NCI-H2227 (cell line): ENCODE measurements at regions not wholly inside any gene's neighbourhood (a gene's known extent, or its start where the extent isn't known, plus 50 kb on each side); places are given as distances from the start of the nearest gene placed in this dataset.

Experiments used
- DNase-seq: peaks from one replicate; lab custom pipeline; 2025; ENCODE audit not compliant: unreplicated experiment; lab: John Stamatoyannopoulos, UW

DNA sequence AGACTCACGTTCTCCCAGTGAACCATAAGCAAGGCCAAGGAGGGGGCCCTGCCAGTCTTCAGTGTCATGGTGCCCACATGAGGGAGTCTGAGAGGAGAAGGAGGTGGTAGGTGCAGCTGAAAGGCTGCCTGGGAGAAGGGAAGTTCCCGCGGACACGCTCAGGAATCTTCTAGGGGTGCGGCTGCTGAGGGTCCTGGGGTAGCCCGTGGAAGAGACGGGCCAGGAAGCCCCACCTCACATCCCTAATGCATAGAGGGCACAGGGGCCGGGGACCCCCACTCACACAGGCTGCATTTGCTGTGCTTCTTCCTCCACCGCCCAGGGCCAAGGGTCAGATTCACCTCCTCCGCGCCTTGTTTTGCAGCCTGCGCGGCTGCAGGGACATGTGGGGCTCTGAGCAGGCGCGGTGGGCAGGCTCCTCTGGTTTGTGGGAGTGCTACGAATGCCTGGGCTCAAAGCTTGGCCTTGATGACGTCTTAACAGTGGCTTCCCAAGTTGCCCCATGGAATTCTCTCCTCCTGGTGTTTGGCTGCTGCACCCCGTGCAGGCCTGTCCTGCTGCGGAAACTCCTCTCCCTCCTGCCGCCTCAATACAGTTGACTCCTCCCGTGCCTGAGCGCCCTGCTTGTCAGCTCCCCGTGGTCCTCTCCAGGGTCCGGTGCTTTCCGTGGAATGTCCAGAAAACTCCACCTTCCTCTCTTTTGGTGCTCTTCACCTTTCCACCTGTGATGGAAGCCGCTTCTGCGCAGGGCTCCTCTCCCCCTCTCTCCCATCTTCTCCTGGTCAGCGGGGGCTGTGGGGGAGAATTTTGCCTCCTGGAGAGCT is 95.7 kb downstream of the VAPA start:
- DNase-seq: no peak

DNA sequence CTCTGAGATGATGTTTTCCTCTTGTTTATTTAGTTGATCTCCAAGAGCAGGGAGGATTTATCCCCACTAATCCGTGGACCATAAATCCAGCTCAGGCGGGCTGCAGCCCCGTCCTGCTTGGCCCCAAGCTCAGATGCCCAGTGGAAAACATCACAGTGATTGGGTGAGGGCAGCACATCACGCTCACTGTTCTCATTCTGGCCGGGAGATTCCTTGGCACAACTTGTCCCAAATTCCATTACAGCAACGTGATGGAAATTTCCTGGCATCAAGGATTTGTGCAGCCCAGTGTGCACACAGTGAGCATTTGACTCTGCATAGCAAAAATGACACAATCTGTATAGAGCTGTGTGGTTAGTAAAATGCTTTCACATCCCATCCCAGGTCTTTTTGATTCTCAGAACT is 96.8 kb downstream of the VAPA start:
- DNase-seq: no peak

DNA sequence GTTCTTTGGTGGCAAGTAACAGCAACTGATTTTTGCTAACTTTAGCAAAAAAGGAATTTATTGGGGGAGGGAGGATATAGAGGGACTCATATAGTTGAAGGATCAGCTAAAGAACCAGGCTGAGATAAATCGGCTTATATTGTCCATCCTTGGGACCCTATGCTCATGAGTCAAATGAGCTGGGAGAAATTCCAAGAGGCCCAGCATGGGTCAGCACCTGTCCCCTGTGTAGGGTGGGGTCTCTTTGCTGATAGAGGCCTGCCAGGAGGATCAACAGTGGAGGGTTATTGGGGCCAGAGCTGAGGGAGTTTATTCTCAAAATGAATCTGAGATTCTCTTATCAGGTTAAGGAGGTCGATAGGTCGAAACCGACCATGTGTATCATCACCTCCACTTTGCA is 97.2 kb downstream of the VAPA start:
- DNase-seq: no peak

DNA sequence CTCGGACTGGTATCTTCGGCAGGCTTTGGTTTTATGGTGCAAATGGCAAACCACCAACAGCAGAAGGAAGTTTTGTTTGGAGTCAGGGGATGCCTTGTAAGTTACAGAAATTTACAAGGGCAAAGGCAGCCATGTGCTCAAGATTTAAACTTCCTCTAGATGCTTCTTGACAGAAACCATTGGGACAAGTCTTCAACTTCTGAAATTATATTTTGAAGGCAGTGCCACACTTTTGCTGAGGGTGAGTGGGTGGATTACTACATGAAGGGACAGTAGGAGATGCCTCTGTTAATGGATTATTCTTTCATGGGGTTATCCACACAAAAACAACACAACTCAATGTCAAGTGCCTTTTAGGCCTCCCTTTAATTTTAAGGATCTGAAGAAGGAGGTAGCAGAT is 97.9 kb downstream of the VAPA start:
- DNase-seq: no peak

DNA sequence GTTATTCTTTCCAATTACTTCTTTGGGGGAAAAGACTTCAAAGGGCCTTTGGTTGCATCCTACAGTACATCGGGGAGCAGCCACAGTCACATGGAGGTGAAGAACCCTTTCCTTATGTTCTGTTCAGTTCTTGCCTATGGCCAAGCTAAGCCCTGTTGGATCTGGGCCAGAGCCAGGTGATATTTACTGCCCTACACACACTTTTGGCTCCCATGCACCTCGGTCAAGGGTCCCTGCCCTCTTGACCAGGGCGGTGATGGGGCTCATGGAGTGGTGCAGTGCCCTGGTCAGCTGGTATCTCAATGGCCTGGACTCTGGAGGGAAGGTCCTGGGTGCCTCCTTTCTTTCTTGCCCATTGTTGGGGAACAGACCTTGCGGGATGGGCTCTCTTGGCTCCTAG is 98.7 kb downstream of the VAPA start:
- DNase-seq: no peak

DNA sequence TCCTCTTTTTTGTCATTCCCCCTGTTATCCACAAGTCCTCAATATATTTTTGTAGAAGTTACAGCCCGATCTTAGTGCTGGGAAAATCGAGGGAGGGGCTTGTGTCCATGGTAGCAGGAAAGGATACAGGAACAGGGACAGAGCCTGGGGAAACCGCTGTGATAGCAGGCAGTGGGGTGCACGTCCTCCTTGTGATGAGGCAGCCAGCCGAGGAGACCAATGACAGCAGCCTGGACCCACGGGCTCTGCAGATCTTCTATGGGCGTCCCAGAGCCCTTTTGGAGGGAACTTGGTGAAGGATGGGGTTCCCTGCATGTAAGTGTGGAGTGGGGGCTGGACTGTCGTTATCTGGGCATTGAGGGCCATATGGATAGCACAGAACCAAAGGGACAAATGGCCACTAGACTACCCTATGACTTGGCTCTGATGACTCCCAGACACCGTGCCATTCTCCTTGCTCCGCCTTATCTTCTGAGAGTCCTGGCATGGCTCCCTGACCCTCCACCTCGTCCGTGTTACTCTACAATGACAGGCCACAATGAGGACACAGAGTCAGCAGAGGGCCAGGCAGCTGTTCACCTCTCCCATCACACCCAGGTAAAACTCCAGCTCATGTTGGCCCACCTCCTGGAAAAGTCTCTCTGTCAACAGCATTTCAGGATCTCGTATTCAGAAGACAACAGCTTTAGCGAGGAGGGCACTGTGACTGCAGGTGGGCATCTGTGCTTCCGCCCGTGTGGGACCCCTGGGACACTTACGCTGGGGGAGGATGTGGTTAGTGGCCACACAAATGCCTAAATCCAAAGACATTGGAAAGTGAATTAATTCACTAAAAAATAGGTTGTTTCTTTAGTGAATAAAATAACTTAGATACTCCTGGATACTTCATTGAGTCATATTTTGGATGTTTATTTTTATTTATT is 100.1 kb downstream of the VAPA start:
- no peak for DNase-seq

DNA sequence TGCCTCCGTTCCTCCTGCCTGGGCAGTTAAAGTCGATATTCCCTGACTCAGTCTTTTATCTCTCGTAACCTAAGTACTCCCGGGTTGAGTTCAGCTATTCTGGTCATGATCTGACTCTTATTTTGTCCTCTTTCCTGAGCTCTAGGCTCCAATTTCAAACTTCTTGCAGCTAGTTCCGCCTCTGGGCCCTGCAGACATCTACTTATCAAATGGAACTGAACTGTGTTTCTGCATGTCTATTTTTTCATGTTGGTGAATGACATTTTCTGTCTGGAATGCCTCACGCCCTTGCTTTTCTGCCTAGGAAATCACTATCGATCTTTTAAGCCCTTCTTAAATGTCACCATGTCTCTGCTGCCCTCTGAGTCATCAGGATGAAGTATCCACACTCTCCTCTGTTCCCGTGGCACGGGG is 101.5 kb downstream of the VAPA start:
- no peak for DNase-seq

DNA sequence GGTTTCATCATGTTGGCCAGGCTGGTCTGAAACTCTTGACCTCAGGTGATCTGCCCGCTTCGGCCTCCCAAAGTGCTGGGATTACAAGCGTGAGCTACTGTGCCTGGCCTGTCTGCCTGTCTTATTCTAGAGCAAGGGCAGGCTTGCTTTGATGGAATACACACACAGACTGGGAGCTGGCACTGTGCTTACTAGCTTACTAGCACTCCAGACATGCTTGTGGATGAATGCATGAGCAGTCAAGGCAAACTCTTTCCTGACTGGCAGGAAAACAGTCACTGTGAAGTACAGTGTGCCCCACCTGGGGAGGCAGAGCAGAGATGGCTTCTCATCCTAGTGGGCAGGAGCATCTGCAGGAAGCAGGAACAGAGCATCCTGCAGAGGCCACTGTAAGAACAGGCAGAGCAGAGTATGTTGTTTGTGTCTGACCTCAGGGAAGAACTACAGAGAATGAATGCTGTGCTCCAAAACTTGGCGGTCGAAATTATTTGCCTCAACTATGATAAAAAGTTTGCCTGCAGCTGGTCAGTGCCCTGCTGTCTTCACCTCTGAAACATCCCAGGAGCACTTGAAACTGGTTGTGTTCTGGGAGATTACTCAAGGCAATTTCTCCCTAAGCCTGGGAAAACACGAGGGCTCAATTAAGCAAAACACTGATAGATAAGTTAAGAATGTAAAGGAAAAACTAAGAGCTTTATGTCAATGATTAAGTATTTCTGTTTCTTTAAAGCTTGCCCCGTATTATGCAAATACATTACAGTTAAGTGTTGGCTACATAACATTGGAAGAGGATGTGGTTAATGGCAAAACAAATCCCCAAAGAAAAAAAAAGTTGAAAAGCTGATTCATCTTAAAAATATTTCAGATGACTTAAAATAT is 102.4 kb downstream of the VAPA start:
- DNase-seq: no peak

DNA sequence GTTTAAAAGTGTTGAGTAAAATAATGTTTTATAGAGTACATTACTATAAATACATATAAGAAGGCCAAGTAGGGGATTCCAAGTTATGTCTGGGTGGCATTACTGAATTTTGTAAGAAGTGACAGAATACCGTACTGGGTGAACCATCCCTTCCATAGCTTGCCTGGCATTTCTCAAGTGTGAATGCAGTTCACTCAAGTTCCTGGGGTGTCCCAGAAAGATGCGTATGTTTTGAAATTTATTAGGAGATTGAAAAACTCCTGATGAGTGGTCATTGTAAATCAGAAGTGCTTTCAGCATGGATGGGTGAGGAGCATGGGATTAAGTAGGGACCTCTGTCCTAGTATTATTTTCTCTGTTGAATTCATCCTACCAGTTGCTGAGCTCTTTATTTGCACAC is 103.2 kb downstream of the VAPA start:
- DNase-seq: no peak

DNA sequence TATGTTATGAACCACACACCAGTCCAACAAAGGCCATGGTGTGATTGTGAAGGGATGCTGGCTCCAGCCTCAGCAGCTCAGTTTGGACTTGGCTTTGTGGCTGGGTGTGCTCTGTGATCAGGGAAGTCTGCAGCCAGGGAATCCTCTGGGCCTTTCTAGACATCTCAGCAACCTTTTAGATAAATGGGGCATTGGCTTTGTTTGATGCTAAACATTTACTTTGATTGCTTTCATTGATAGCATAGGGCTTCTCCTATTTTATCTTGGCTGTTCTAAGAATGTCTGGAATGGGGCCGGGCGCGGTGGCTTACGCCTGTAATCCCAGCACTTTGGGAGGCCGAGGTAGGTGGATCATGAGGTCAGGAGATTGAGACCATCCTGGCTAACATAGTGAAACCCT is 104.5 kb downstream of the VAPA start:
- no peak for DNase-seq

DNA sequence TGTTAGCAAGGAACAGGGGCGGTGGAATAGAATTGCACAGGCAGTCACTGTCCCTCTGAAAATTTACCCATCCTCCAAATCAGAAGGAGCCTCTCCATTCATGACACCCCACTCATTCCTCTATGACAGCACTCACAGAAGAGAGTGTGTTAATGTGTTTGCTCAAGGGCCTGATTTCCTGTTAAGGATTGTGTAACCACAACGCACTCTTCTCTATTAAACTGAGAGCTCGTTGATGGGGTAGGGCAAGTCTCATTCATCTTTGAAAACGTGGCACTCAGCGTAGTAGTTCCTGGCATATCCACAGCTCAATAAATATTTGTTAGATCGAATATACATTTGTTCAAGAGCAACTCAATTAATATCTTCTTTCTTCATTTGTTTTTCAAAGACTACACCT is 106.4 kb downstream of the VAPA start:
- DNase-seq: no peak

DNA sequence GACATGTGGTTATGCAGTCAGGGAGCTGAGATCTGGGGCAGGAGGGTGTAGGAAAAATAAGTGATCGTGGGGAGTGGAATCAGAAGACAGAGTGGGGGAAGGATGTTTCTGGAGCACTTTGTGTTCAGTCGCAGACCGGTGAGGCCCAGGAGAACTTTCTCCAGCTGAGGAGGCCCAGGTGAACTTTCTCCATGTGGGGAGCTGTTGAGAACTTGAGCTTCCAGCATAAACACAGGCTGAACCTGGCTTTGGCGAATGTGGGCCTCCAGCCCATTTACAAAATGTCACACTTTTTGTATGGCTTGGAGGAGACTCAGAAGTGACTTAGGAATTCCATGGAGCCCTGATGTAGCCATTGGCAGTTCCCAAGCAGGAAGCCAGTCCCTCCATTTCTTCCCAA is 108.5 kb downstream of the VAPA start:
- no peak for DNase-seq

DNA sequence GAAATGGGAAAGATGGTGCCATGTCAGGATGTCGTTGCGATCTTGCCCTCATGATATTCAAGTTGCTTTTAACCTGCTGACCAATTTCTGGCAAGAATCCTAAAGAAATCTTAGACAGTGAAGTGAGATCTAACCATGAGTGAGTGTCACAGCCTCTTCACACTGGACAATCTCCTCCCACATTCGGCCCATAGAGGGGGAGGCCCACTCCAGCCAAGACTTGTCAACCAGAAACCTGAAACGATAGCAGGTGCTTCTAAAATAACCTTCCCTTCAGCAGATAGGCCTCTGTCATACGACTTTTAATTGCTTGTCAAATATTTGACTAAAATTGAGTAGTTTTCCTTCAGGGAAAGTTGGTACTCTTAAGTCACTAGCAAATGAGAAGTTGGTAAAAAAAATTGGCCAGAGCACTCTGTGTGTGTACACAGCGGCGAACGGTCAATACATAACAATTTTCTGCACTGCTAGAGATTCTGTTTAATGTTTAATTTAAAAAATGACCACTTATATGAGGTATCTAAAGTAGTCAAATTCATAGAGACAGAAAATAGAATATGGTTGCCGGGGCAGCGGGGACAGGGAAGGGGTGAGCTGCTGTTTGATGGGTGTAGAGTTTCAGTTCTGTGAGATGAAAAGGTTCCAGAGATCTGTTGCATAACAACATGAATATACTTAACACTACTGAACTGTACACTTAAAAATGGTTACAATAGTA is 110.2 kb downstream of the VAPA start:
- DNase-seq: peak; percentile 6

DNA sequence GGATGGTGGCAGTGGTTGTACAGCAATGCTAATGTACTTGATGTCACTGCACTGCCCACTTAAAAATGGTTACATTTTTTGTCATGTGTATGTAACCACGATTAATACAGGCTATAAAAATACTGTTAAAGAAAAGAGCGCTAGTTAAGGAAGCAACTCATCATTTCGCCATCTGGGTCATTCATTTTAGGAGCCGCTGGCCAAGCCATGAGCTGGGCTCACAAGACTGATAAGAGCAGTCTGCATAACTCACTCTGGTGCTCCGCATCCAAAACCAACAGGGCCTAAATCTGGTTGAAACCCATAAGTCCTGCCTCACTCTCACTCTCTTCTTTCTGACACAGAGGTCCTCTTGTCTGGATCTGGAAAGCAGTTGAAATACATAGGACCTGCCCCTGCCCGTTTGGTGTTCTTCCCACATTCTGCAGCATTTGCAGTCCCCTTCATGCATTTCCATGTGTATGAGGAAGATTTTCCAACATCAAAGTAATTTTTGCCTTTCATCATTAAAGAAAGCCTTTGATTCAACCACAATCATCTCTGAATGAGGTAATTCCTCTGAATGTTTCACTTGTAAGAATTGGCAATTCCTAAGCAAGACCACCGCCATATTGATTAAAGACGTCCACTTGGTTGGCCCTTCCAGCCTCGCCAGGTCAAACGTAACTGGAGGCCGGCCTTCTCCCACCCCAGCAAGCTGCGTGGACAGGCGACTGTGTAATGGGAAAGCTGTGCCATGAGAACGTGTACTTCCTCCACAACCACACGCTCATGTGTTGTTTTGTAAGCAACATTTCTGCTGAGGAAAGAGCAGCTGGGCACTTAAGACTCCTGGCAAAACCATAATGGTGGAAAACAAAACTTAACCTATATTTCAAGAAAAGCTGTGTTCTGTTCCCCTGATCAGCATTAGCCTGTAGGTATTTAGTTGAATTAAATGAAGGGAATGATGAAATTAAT is 112.2 kb downstream of the VAPA start:
- no peak for DNase-seq

DNA sequence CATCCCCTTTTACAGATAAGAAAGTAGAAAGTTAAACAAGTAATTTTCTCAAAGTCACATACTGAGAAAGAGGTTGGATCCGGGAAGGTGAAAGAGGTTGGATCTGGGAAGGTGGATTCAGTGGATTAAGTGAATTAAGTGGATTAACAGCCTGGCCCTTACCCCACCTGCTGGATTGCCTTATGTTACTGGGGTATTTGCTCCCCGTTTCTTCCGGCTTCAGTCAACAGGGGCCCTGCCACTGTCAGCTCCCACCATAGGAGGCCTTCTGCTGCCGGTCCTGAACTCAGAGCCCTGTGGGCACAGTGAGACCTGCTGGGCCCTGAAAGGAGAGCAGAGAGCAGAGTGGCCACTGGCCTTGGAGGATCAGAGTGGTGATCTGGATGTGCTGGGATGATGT is 113.2 kb downstream of the VAPA start:
- no peak for DNase-seq

DNA sequence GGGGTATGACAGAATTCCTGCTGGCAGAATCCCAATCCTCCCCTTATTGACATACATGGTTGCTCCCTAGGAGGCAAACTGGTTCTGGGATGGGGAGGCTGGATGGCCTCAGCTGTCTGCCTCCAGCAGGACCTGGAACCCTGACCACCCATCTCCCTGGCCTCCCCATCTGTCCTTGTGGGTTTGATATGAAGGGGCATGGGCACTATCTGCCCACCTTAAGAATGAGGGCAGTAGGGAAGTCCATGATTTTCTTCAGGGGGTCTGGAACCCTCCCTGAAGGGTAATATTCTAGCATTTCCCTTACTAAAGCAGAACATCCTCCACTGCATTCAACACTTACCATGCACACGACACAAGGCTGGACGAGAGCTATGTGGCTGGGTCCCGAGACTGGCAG is 113.6 kb downstream of the VAPA start:
- no peak for DNase-seq

DNA sequence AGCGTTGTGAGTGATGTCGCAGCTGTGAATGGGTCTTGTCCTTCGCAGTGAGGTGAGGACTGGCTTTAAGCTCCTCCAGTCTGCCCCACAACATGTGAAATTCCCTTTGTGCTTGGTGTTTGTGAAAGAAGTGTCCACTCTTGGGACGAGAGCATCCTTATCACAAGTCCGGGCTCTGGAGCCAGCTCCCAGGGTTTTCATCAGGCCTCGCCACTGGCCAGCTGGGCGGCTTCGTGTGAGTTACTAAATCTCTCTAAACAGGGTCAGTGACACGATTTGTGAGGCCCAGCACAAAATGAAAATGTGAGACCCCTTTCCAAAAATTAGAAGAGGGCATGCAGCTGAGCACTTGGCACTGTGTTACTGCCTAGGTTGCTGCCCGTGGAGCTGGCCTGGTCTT is 115.9 kb downstream of the VAPA start:
- DNase-seq: no peak

DNA sequence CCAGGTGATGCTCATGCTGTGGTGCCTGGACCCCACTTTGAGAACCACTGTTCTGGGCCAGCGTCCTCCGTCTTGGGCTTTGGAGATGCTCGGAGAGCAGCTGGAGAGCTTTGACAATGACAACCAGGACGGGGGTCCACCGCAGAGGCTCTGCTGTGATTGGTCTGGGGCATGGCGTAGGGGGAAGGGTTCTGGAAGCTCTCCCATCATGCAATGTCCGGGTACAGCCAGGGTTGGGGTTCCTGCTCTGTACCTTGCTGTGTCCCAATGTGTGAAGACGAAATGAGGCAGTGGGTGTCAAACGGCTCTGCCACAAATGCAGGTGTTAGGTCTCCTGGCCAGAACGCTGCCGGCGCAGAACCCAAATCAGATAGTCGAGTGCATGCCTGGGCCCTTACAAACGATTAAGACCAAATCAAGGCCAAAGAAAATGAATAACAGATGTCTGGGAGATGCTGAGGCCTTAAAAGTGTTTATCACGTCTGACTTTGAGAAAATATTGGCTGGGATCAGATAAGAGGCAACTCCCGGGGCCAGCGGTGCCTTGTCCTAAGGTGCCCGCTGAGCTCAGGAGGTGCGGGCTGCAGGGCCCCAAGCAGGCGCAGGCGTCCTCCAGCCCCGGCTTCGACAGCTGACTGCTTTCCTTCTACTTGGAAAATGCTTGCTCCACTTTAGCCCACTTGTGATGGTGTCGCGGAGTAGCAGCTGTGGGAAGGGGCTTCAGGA is 117.2 kb downstream of the VAPA start:
- DNase-seq: no peak
